EH (cell line): ENCODE measurements at regions not wholly inside any gene's neighbourhood (a gene's known extent, or its start where the extent isn't known, plus 50 kb on each side); places are given as distances from the start of the nearest gene placed in this dataset.
"Not testable (repeated sequence)": the region's sequence is repeated elsewhere in the genome, so short reads cannot be mapped to it uniquely, and the experiment has no call there.

ENCODE experiments used
- DNase-seq: peaks from one replicate; pipeline ENCODE4 v3.0.0-alpha.2; 2015; ENCODE audit warnings: low read depth

GRCh38 chr1:58251430-58252073 lies 295.0 kb downstream of the OMA1 start:
- peak; percentile 28 for DNase-seq

GRCh38 chr1:58250587-58250948 lies 296.0 kb downstream of the OMA1 start:
- DNase-seq = no peak

GRCh38 chr1:58249737-58250586 lies 296.6 kb downstream of the OMA1 start:
- DNase-seq = peak; percentile 64

- DNase-seq = no peak
Measured at GRCh38 chr1:58249388-58249736, 297.2 kb downstream of the OMA1 start.

GRCh38 chr1:58248791-58249190 lies 297.7 kb downstream of the OMA1 start:
- DNase-seq = no peak

GRCh38 chr1:58248072-58248471 lies 298.5 kb downstream of the OMA1 start:
- no peak for DNase-seq

GRCh38 chr1:58246549-58246948 lies 300.0 kb downstream of the OMA1 start:
- DNase-seq = no peak

- DNase-seq = no peak
Measured at GRCh38 chr1:58244872-58245271, 301.7 kb downstream of the OMA1 start.

GRCh38 chr1:58238846-58239245 lies 307.7 kb downstream of the OMA1 start:
- no peak for DNase-seq

- no peak for DNase-seq
Measured at GRCh38 chr1:58233729-58234128, 312.8 kb downstream of the OMA1 start.

GRCh38 chr1:58231204-58231603 lies 315.3 kb downstream of the OMA1 start:
- no peak for DNase-seq

GRCh38 chr1:58227604-58228003 lies 318.9 kb downstream of the OMA1 start:
- no peak for DNase-seq

GRCh38 chr1:58223522-58223921 lies 323.0 kb downstream of the OMA1 start:
- DNase-seq = no peak

- no peak for DNase-seq
Measured at GRCh38 chr1:58220836-58221472, 325.6 kb downstream of the OMA1 start.

GRCh38 chr1:58216169-58216568 lies 330.4 kb downstream of the OMA1 start:
- not testable (repeated sequence) for DNase-seq

- no peak for DNase-seq
Measured at GRCh38 chr1:58214674-58215073, 331.9 kb downstream of the OMA1 start.

- no peak for DNase-seq
Measured at GRCh38 chr1:58211869-58212268, 334.7 kb downstream of the OMA1 start.

GRCh38 chr1:58209575-58209974 lies 337.0 kb downstream of the OMA1 start:
- no peak for DNase-seq

GRCh38 chr1:58206749-58207148 lies 339.8 kb downstream of the OMA1 start:
- no peak for DNase-seq

GRCh38 chr1:58204284-58204683 lies 342.2 kb downstream of the OMA1 start:
- peak; percentile 19 for DNase-seq

- no peak for DNase-seq
Measured at GRCh38 chr1:58201492-58202106, 344.9 kb downstream of the OMA1 start.

- no peak for DNase-seq
Measured at GRCh38 chr1:58200437-58200836, 346.1 kb downstream of the OMA1 start.

- no peak for DNase-seq
Measured at GRCh38 chr1:58197811-58198210, 348.7 kb downstream of the OMA1 start.
